Thyroid gland (tissue), 4 donors: ENCODE measurements at regions not wholly inside any gene's neighbourhood (a gene's known extent, or its start where the extent isn't known, plus 50 kb on each side); places are given as distances from the start of the nearest gene placed in this dataset.

Experiments
- CTCF ChIP-seq, 6 experiments: fragments of 200-600 bp in 3 of 6; fragments of 450-650 bp in 3 of 6; sonication (generic) in 3 of 6; IDR thresholded peaks; one replicate each; pipeline ENCODE4 v1.5.1; 2016 to 2019; ENCODE audit warnings: antibody characterized with exemption in 6 of 6, mild to moderate bottlenecking in 2 of 6, inconsistent platforms in 1 of 6, moderate library complexity in 1 of 6
- POLR2A ChIP-seq, 2 donors: fragments of 450-650 bp; IDR thresholded peaks; one replicate each; pipeline ENCODE4 v1.6.1; 2017; ENCODE audit warnings: antibody characterized with exemption in 2 of 2, mild to moderate bottlenecking in 2 of 2, moderate library complexity in 1 of 2

- TF ChIP-seq CTCF (IDR thresholded peaks at IDR 0.05), result no peak
- TF ChIP-seq POLR2A (IDR thresholded peaks at IDR 0.05), result no peak
Observed at GRCh38 chr9:109579191-109579948, 81.3 kb upstream of the PTPN3 start.
